Esophagus squamous epithelium (tissue), 4 donors: ENCODE measurements at regions not wholly inside any gene's neighbourhood (a gene's known extent, or its start where the extent isn't known, plus 50 kb on each side); places are given as distances from the start of the nearest gene placed in this dataset.

Source experiments
- POLR2A ChIP-seq, 4 donors: fragments of 450-650 bp; IDR thresholded peaks; one replicate each; pipeline ENCODE4 v1.6.1; 2017; ENCODE audit warnings: antibody characterized with exemption in 4 of 4, mild to moderate bottlenecking in 4 of 4, moderate library complexity in 3 of 4
- TF ChIP-seq, protein P1 (sequence below), 6 experiments: fragments of 450-650 bp in 4 of 6; fragments of 200-600 bp in 2 of 6; sonication (generic) in 2 of 6; IDR thresholded peaks; one replicate each; pipeline ENCODE4 v1.5.1; 2016 to 2019; ENCODE audit warnings: antibody characterized with exemption in 6 of 6, mild to moderate bottlenecking in 4 of 6, moderate library complexity in 4 of 6

DNA sequence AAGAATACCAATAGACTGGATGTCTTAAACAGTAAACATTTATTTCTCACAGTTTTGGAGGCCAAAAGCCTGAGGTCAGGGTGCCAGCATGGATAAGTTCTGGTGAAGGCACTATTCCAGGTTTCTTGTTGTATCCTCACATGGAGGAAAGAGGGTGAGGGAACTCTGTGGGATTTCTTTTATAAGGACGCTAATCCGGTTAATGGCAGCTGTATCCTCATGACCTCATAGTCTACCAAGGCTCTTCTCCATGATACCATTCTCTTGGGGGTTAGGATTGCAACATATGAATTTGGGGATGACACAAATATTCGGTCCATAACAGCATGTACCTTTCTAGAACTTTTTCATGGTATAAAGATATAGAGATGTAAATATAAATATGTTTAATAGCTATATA lies 412.0 kb downstream of the LMO7 start:
- TF ChIP-seq POLR2A (IDR thresholded peaks at IDR 0.05), result no peak
- TF ChIP-seq, protein P1, sequence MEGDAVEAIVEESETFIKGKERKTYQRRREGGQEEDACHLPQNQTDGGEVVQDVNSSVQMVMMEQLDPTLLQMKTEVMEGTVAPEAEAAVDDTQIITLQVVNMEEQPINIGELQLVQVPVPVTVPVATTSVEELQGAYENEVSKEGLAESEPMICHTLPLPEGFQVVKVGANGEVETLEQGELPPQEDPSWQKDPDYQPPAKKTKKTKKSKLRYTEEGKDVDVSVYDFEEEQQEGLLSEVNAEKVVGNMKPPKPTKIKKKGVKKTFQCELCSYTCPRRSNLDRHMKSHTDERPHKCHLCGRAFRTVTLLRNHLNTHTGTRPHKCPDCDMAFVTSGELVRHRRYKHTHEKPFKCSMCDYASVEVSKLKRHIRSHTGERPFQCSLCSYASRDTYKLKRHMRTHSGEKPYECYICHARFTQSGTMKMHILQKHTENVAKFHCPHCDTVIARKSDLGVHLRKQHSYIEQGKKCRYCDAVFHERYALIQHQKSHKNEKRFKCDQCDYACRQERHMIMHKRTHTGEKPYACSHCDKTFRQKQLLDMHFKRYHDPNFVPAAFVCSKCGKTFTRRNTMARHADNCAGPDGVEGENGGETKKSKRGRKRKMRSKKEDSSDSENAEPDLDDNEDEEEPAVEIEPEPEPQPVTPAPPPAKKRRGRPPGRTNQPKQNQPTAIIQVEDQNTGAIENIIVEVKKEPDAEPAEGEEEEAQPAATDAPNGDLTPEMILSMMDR (IDR thresholded peaks at IDR 0.05), result no peak
